Stomach (tissue), 4 donors: ENCODE measurements at regions not wholly inside any gene's neighbourhood (a gene's known extent, or its start where the extent isn't known, plus 50 kb on each side); places are given as distances from the start of the nearest gene placed in this dataset.

Source experiments
- CTCF ChIP-seq, 7 experiments: fragments of 450-650 bp in 4 of 7; fragments of 200-600 bp in 3 of 7; sonication (generic) in 3 of 7; IDR thresholded peaks; one replicate each; pipeline ENCODE4 v1.5.1; 2016 to 2019; ENCODE audit warnings: antibody characterized with exemption in 7 of 7, control low read depth in 2 of 7, mild to moderate bottlenecking in 1 of 7
- POLR2AphosphoS5 ChIP-seq, 3 donors: sonication (generic); formaldehyde crosslinking; IDR thresholded peaks; one replicate each; pipeline ENCODE4 v1.6.1; 2016; ENCODE audit warnings: antibody characterized with exemption in 3 of 3

- TF ChIP-seq CTCF (IDR thresholded peaks at IDR 0.05) (no peak), POLR2AphosphoS5 (IDR thresholded peaks at IDR 0.05) (no peak)
Observed at GRCh38 chr1:242856289-242856688, 331.8 kb upstream of the PLD5 start.
